Ishikawa (cell line): ENCODE measurements at regions not wholly inside any gene's neighbourhood (a gene's known extent, or its start where the extent isn't known, plus 50 kb on each side); places are given as distances from the start of the nearest gene placed in this dataset.

Experiments
- EP300 ChIP-seq: IDR thresholded peaks from 2 replicates; pipeline ENCODE4 v1.6.1; 2012; ENCODE audit warnings: borderline replicate concordance
- FOXM1 ChIP-seq: IDR thresholded peaks from 2 replicates; pipeline ENCODE4 v1.6.1; 2012; ENCODE audit warnings: low read depth, borderline replicate concordance
- REST ChIP-seq: IDR thresholded peaks from 2 replicates; pipeline ENCODE4 v1.6.1; 2012; ENCODE audit warnings: low read depth, mild to moderate bottlenecking
- TAF1 ChIP-seq: IDR thresholded peaks from 2 replicates; pipeline ENCODE4 v1.6.1; 2012; ENCODE audit warnings: low read depth, mild to moderate bottlenecking
- TEAD4 ChIP-seq: IDR thresholded peaks from 2 replicates; pipeline ENCODE4 v1.6.1; 2012
- USF1 ChIP-seq: IDR thresholded peaks from 2 replicates; pipeline ENCODE4 v1.6.1; 2012
- YY1 ChIP-seq: IDR thresholded peaks from 2 replicates; pipeline ENCODE4 v1.6.1; 2012; ENCODE audit warnings: low read depth
- ZBTB7A ChIP-seq: IDR thresholded peaks from 2 replicates; pipeline ENCODE4 v1.6.1; 2012; ENCODE audit warnings: low read depth

GRCh38 chr14:44108601-44109000 lies 398.5 kb downstream of the FSCB start:
- TF ChIP-seq TEAD4 (no peak), TAF1 (no peak), EP300 (no peak), REST (no peak), FOXM1 (no peak), YY1 (no peak), ZBTB7A (no peak), USF1 (no peak)
